ENCODE measurements at regions not wholly inside any gene's neighbourhood (a gene's known extent, or its start where the extent isn't known, plus 50 kb on each side); places are given as distances from the start of the nearest gene placed in this dataset.

DNA sequence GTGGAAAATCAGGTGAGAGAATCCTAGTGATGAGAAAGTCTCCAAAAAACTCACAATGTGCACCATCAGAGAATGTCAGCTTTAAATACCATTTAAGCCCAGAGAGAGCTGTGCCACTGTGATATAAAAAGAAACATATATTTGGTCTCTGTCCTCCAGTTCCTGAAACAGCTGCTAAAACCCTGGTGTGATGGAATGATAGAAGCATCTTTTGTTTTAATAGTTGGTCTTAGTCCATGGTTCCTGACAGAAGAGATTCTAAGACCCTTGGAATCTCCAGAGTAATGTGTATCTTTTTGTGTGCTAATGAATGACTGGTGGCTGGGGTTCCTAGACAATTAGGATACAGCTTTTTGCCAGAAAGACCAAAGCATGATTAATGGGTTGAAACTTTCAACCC is 302.8 kb upstream of the B3GALT2 start:
- no peak for TF ChIP-seq ZNF75A (CRISPR knock-in tag; IDR thresholded peaks at IDR 0.05)
- ChIA-PET POLR2A (no interaction called here), CTCF (ENCODE audit: low intra/inter-chr PET ratio) (no interaction called here)
- Histone ChIP-seq H2AFZ (ENCODE audit: low read depth, low read length) (no peak overlapping the region), H3K27me3 (ENCODE audit: control insufficient read depth in 2 of 2, insufficient read depth in 2 of 2, low read length in 2 of 2) (no peaks in the 10 kb centered on the region), H3K4me2 (ENCODE audit: insufficient read depth, low read length) (no peak overlapping the region), H3K9ac (ENCODE audit: insufficient read depth in 1 of 2, low read depth in 2 of 2, low read length in 2 of 2) (no peak overlapping the region), H3K9me3 (replicated peaks; ENCODE audit: control insufficient read depth, insufficient read depth, low read depth, low read length) (no peaks in the 10 kb centered on the region), H4K20me1 (replicated peaks; ENCODE audit: control insufficient read depth, insufficient read depth, low read length) (no peaks in the 10 kb centered on the region), H3K9me1 (ENCODE audit: control insufficient read depth, insufficient read depth, low read length) (no peaks in the 10 kb centered on the region), H3K4me1 (replicated peaks in 1 of 2; ENCODE audit: control insufficient read depth in 2 of 2, insufficient read depth in 2 of 2, low read length in 2 of 2) (no peaks in the 10 kb centered on the region), H3K4me3 (no peak overlapping the region), H3K79me2 (ENCODE audit: control insufficient read depth, insufficient read depth, low read length) (no peaks in the 10 kb centered on the region), H3K36me3 (ENCODE audit: control insufficient read depth, insufficient read depth, low read length) (no peaks in the 10 kb centered on the region), H3K27ac (ENCODE audit: extremely low read depth, low read depth, low read length) (no peak overlapping the region)
- FAIRE-seq (no peak), ATAC-seq (no peak), DNase-seq (ENCODE audit: extremely low read depth in 1 of 4, low spot score in 3 of 4) (no peak)
- in situ Hi-C loops (cut with MboI): no loop called here
- BruUV-seq (replicated peaks): no TSS peak
- intact Hi-C loops (cut with micrococcal nuclease): no loop called here

GRCh38 chr1:193487722-193488121 is 301.3 kb upstream of the B3GALT2 start:
- no peaks in the 10 kb centered on the region for H3K27me3 ChIP-seq (ENCODE audit: control insufficient read depth in 2 of 2, insufficient read depth in 2 of 2, low read length in 2 of 2)
- no peak overlapping the region for H3K4me3 ChIP-seq
- WGBS (ENCODE audit: insufficient coverage, low coverage, missing lambda C conversion rate): 0% methylated on average over 3 of the region's 3 CpGs
- H3K36me3 ChIP-seq (ENCODE audit: control insufficient read depth, insufficient read depth, low read length): no peaks in the 10 kb centered on the region
- FAIRE-seq (no peak), DNase-seq (ENCODE audit: extremely low read depth in 1 of 4, low spot score in 3 of 4) (no peak), ATAC-seq (no peak)
- BruUV-seq (replicated peaks): no TSS peak
- H3K27ac ChIP-seq (ENCODE audit: extremely low read depth, low read depth, low read length): no peak overlapping the region
- no peaks in the 10 kb centered on the region for H3K9me3 ChIP-seq (replicated peaks; ENCODE audit: control insufficient read depth, insufficient read depth, low read depth, low read length)
- H3K4me2 ChIP-seq (ENCODE audit: insufficient read depth, low read length): no peak overlapping the region
- intact Hi-C loops (cut with micrococcal nuclease): no loop called here
- H3K79me2 ChIP-seq (ENCODE audit: control insufficient read depth, insufficient read depth, low read length): no peaks in the 10 kb centered on the region
- no peak overlapping the region for H3K9ac ChIP-seq (ENCODE audit: insufficient read depth in 1 of 2, low read depth in 2 of 2, low read length in 2 of 2)
- in situ Hi-C loops (cut with MboI): no loop called here
- CTCF ChIA-PET (ENCODE audit: low intra/inter-chr PET ratio): no interaction called here
- no peaks in the 10 kb centered on the region for H3K4me1 ChIP-seq (replicated peaks in 1 of 2; ENCODE audit: control insufficient read depth in 2 of 2, insufficient read depth in 2 of 2, low read length in 2 of 2)
- H4K20me1 ChIP-seq (replicated peaks; ENCODE audit: control insufficient read depth, insufficient read depth, low read length): no peaks in the 10 kb centered on the region
- H3K9me1 ChIP-seq (ENCODE audit: control insufficient read depth, insufficient read depth, low read length): no peaks in the 10 kb centered on the region
- H2AFZ ChIP-seq (ENCODE audit: low read depth, low read length): no peak overlapping the region
- POLR2A ChIA-PET: interaction anchor here (1.4 kb wide), 1 partner anchor 10 kb away, joined by 3 read pairs; no protein-coding TSS in a partner anchor
- TF ChIP-seq, protein P1, sequence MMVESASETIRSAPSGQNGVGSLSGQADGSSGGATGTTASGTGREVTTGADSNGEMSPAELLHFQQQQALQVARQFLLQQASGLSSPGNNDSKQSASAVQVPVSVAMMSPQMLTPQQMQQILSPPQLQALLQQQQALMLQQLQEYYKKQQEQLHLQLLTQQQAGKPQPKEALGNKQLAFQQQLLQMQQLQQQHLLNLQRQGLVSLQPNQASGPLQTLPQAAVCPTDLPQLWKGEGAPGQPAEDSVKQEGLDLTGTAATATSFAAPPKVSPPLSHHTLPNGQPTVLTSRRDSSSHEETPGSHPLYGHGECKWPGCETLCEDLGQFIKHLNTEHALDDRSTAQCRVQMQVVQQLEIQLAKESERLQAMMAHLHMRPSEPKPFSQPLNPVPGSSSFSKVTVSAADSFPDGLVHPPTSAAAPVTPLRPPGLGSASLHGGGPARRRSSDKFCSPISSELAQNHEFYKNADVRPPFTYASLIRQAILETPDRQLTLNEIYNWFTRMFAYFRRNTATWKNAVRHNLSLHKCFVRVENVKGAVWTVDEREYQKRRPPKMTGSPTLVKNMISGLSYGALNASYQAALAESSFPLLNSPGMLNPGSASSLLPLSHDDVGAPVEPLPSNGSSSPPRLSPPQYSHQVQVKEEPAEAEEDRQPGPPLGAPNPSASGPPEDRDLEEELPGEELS (CRISPR knock-in tag; IDR thresholded peaks at IDR 0.05; ENCODE audit: borderline replicate concordance): no peak
- no peak for TF ChIP-seq FOXM1 (IDR thresholded peaks at IDR 0.05; ENCODE audit: low read depth)
- TF ChIP-seq FOXM1 (CRISPR knock-in tag; IDR thresholded peaks at IDR 0.05; ENCODE audit: low read depth): no peak
- no peak for TF ChIP-seq FUS (optimal IDR thresholded peaks at IDR 0.05; ENCODE audit: low read depth, low read length)
- TF ChIP-seq, protein P2, sequence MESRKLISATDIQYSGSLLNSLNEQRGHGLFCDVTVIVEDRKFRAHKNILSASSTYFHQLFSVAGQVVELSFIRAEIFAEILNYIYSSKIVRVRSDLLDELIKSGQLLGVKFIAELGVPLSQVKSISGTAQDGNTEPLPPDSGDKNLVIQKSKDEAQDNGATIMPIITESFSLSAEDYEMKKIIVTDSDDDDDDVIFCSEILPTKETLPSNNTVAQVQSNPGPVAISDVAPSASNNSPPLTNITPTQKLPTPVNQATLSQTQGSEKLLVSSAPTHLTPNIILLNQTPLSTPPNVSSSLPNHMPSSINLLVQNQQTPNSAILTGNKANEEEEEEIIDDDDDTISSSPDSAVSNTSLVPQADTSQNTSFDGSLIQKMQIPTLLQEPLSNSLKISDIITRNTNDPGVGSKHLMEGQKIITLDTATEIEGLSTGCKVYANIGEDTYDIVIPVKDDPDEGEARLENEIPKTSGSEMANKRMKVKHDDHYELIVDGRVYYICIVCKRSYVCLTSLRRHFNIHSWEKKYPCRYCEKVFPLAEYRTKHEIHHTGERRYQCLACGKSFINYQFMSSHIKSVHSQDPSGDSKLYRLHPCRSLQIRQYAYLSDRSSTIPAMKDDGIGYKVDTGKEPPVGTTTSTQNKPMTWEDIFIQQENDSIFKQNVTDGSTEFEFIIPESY (CRISPR knock-in tag; IDR thresholded peaks at IDR 0.05): no peak
- TF ChIP-seq EZH2 (IDR thresholded peaks at IDR 0.05; ENCODE audit: borderline replicate concordance, low read depth, low read length): no peak
- no peak for TF ChIP-seq NFE2L1 (tag; IDR thresholded peaks at IDR 0.05; ENCODE audit: borderline replicate concordance, low read depth)
- TF ChIP-seq, protein P3, sequence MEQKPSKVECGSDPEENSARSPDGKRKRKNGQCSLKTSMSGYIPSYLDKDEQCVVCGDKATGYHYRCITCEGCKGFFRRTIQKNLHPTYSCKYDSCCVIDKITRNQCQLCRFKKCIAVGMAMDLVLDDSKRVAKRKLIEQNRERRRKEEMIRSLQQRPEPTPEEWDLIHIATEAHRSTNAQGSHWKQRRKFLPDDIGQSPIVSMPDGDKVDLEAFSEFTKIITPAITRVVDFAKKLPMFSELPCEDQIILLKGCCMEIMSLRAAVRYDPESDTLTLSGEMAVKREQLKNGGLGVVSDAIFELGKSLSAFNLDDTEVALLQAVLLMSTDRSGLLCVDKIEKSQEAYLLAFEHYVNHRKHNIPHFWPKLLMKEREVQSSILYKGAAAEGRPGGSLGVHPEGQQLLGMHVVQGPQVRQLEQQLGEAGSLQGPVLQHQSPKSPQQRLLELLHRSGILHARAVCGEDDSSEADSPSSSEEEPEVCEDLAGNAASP (IDR thresholded peaks at IDR 0.05): no peak

Measured in K562 (cell line).